Activated CD4-positive, CD25-positive, alpha-beta regulatory T cell treated with anti-CD3 and anti-CD28 coated beads, Interleukin-2, amount 50 U/mL, for 24 hours (primary cell): ENCODE measurements at regions not wholly inside any gene's neighbourhood (a gene's known extent, or its start where the extent isn't known, plus 50 kb on each side); places are given as distances from the start of the nearest gene placed in this dataset.

Source experiments
- ATAC-seq, 2 donors: fragments of 150-1000 bp; cut with Tn5 transposase; one replicate each; pipeline ENCODE4 v1.10.0; 2021; ENCODE audit warnings: mild to moderate bottlenecking in 1 of 2, moderate library complexity in 1 of 2

DNA sequence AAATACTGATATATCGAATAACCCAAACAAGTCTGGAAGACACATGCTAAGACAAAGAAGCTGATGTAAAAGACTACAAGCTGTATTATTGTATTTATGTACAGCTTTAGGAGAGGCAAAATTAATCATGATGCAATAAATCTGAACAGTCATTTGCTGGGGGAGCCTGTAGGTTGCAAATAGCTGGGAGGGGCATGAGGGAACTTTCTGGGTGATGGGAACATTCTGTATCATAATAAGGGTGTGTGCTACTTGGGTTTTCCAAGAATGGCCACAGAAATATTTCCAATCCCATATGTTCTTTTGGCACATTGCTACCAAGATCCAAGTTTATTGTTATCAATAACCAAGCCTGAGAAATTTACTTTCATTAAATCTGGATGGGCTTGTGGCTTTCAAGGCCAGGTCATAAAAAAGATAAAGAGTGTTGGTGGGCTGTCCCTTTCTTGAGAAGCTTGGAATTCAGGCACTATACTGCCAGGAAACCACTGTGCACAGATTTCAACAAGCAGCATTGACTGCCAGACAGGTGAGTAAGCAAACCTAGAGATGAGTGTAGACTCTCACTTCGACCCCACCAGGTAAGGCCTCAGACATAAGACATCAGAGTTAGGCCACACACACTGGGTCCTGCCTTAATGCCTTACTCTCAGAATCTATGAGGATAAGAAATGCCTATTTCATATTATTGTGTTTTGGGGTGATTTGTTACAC is 629.7 kb upstream of the FZD8 start:
- no peak for ATAC-seq

DNA sequence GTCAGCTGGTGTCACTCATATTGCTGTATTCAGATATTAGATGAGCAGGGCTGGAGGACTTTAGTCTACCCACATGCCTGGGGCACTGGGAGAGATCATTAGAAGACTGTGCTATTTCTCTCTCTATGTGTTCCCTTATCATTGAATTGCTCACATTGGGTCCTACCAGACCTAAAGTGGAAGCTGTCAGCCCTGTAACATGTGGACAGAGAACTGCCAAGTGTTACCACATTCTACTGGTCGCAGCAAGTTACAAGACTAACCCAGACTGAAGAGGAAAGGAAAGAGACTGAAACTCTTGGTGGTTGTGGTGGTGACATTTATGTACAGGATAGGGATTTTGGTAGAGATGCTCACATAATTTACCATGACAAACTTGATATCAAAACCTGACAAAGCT is 627.1 kb upstream of the FZD8 start:
- ATAC-seq = no peak

GRCh38 chr10:36266923-36267322 is 624.8 kb upstream of the FZD8 start:
- no peak for ATAC-seq

GRCh38 chr10:36265741-36266140 is 623.6 kb upstream of the FZD8 start:
- ATAC-seq = no peak

DNA sequence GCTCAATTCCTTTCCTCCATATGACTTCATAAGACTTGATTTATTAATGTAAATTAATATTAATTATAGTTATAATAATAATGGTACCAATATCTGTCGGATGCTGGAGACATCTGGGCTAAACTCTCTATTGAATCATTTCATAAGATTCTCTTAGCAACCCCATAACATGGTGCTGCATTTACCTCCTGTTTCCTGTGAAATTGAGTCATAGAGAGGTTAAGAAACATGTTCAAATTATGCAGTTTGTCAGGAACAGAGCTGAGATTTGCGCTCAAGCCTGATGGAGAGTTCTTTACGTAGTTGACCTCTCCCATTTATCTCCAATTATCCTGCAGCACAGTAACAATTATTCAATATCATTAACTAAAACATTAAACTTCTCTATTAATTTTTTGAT is 621.8 kb upstream of the FZD8 start:
- no peak for ATAC-seq

- ATAC-seq = no peak
Observed at GRCh38 chr10:36256948-36257356, 614.9 kb upstream of the FZD8 start.

- no peak for ATAC-seq
Observed at GRCh38 chr10:36256166-36256565, 614.1 kb upstream of the FZD8 start.

DNA sequence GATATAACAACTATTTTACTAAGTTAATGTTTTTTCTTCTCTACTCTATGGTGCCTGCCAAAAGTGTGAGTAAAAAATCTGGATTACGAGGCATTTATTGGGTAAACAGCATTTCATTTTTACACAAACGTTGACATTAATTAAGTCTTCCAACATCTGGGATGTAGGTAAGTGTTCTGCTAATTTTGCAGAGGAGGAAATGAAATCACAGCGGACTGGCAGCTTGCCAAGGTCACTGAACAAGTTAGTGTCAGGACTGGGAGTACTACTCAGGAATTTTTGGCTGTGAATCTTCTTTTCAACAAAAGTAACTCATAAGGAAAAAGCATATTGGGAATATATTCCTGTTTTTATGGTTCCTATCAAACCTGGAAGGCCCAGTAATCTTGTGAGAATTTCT is 612.1 kb upstream of the FZD8 start:
- no peak for ATAC-seq

GRCh38 chr10:36253731-36254130 is 611.6 kb upstream of the FZD8 start:
- no peak for ATAC-seq

DNA sequence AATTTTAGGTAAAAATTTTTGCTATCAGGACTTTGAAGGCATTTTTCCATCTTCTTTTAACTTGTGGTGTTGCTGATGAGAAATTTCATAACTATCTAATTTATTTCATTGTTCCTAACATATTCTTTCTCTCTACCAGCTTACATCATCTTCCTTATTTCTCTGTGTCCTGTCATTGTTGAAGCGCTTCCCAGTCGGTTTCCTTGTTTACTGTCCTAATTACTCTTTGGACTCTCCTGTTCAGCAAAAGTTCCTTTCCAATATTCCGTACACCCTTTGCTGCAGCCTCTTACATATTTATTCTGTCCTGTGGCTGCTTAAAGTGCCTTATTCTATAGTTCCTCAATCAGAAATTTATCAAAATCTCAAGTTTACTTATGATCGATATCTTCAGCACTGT is 609.0 kb upstream of the FZD8 start:
- ATAC-seq = no peak

- no peak for ATAC-seq
Observed at GRCh38 chr10:36248304-36248981, 606.3 kb upstream of the FZD8 start.

DNA sequence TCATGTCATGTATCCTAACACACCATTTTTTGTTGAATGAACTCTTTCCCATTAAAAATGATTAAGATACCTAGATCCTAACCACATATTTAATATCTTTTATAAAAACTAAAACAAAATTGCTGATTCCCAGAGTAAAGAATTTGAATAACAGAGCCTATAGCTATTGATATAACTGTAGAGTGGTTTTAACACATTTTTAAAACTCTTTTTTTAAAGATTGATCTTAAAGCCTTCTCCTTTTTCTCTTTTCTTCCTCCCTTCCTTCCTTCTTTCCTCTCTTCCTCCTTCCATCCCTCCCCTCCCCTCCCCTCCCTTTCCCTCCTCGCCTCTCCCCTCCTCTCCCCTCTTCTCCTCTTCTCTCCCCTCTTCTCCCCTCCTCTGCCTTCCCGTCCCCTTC is 605.4 kb upstream of the FZD8 start:
- ATAC-seq = no peak

DNA sequence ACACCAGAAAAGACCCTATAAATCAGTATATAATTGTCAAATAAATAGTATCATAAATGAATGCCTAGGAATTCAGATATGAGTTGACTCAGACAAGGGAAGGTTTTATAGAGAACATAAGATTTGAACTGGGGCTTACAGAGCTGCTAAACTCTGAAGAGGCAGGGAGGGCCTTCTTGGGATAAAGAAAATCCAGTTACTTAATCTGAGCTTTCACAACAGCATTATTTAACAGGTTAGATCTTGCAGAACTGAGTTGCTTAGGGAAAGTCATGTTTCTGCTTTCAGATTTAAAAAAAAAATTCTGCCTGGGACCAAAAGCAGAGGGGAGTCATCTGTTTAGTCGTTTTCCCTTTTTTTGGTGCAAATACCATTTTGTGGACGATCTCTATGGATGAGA is 594.8 kb upstream of the FZD8 start:
- ATAC-seq = no peak

DNA sequence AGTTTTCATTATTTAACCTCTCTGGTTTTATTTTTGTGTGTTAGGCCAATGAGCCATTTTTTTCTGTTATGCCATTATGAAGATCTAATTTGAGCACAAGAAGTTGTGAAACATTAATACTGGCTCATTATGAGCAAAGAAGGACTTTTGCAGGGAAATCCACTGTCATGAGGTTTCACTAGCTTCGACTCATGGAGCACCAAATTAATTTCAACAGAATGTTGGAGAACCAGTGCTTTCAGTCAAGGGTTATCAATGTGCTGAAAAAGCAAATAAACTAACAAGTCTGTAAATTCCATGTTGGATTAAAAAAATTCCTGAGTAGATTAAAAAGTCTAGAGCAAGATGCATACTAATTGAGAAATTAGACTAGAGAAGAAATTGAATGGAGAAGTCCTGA is 594.2 kb upstream of the FZD8 start:
- ATAC-seq = no peak

DNA sequence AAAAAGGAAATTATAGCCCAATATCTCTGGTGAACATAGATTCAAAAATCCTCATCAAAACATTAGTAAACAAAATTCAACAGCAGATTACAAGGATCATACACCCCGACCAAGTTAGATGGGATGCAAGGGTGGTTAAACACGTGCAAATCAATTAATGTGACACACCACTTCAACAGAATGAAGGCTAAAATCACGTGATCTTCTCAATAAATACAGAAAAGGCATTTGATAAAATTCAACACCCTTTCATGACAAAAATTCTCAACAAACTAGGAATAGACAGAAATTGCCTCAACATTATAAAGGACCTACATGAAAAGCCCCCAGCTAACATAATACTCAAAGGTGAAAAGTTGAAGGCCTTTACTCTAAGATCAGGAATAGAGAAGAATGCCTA is 590.8 kb upstream of the FZD8 start:
- ATAC-seq = no peak

DNA sequence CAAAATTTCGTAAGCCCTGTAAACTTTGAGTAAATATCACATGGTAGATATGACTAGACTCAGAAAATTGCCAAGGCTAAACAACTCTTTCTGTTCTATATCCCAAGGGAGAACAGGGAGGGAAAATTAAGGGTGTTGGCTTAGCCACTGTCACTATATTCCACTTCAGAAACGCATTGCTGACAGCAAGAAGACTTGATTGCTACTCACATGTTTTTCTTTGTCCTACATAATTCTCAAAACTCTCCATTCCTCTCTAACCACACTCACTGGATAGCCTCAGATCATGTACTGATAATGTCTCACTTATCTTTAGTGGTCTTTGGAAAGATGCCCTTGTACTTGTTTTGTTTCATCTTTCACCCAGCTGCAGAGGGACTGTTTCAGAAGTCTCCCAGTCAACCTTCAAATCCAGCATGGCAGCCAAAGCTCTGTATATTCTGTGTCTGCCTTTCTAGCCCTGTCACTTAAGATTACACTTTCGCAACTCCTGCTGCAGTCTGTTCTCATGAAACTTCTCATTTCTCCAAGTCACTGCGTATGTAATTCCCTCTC is 582.4 kb upstream of the FZD8 start:
- ATAC-seq = no peak

DNA sequence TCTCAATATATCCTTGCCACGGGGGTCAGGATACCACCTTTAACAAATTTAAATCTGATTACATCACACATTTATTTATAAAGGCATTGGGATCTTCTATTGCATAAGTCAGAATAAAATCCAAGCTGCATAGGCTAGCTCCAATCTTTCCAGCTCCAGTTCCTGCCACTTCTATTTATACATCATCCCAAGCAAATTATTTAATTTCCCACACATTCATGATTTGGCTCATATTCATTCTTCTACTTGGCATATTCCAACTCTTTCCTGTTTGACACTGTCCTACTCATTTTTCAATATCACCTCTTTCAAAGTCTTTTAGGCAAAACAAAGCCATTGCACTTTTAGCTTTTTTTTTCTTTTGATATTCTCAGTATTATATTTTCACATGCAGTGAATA is 579.0 kb upstream of the FZD8 start:
- no peak for ATAC-seq

GRCh38 chr10:36220151-36220550 is 578.1 kb upstream of the FZD8 start:
- ATAC-seq = no peak

GRCh38 chr10:36211856-36212255 is 569.8 kb upstream of the FZD8 start:
- ATAC-seq = no peak

DNA sequence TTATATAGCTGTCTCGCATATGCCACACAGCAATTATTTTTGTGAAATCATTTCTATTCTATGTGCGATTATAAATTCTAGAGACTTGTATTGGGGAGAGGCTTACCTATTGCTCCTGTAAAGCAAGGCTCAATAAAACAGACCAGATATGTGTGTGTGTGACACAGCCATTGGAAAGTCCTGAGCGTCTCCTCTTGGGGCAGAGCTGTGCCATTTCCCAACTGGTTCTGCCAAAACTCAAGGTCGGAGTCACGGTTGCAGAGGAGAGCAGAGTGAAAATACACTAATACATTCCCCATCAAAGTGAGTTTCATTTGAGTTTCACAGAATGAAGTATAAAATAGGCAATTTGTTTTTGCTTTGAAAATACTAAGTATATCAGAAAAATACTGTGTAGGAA is 567.4 kb upstream of the FZD8 start:
- no peak for ATAC-seq

DNA sequence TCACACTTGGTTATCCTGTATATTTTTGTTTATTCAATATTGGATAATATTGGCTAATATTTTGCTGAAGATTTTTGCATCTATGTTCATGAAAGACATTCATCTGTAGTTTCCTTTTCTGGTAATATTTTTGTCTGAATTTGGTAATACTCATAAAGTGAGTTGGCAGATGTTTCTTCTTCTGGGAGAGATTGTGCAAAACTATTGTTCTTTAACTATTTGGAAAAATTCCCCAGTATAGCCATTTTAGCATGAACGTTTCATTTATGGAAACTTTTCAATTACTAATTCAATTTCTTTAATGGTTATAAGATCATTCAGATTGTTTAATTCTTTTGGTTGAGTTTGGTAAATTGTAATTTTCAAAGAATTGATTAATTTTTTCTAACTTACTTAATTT is 560.8 kb upstream of the FZD8 start:
- no peak for ATAC-seq

DNA sequence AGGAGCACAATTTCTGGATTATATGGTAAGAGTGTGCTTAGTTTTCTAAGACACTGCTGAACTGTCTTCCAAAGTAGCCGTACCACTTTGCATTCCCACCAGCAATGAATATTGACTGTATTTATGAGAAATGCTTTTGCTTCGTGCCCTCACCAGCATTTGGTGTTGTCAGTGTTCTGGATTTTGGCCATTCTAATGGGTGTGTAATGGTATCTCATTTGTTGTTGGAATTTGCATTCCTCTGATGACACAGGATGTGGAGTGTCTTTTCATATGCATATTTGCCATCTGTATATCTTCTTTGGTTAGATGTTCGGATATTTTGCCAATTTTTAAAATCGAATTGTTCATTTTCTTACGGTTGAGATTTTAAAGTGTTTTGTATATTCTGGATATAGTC is 558.5 kb upstream of the FZD8 start:
- no peak for ATAC-seq

DNA sequence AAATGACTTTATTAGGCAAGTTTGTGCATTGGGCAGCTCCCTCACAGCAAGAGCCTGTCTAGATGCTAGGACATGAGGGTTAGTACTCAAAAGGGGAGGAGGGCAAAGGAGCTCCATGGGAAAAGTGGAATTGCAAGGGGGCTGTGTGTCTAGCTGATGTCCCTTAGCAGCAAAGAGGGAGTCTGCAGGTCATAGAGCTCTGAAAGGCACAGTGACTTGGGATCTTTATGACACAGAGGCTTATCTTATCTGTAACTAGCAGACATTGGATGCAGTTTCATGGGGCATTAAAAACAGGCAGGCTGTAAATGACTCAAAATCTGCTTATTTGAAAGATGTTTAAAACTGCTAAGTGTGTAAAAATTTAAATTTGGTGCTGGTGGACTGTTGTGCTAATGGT is 556.2 kb upstream of the FZD8 start:
- ATAC-seq = no peak

- no peak for ATAC-seq
Observed at GRCh38 chr10:36195364-36195763, 553.3 kb upstream of the FZD8 start.

- no peak for ATAC-seq
Observed at GRCh38 chr10:36194276-36194675, 552.2 kb upstream of the FZD8 start.
